ENCODE measurements at regions not wholly inside any gene's neighbourhood (a gene's known extent, or its start where the extent isn't known, plus 50 kb on each side); places are given as distances from the start of the nearest gene placed in this dataset.

- H4K20me1 ChIP-seq (ENCODE audit: insufficient read depth): no peaks in the 10 kb centered on the region
- TF ChIP-seq EZH2phosphoT487 (IDR thresholded peaks at IDR 0.05; ENCODE audit: borderline replicate concordance) (no peak), EGR1 (IDR thresholded peaks at IDR 0.05; ENCODE audit: low read depth) (no peak), EZH2 (IDR thresholded peaks at IDR 0.05) (no peak)
- TF ChIP-seq, protein P1, sequence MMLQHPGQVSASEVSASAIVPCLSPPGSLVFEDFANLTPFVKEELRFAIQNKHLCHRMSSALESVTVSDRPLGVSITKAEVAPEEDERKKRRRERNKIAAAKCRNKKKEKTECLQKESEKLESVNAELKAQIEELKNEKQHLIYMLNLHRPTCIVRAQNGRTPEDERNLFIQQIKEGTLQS (IDR thresholded peaks at IDR 0.05): no peak
- RAD21 ChIA-PET (ENCODE audit: low non-redundant PET in 1 of 2, low total read pairs in 2 of 2, uncharacterized antibody in 2 of 2, unreplicated experiment in 2 of 2): no interaction called here
- H3K27ac ChIP-seq (ENCODE audit: low read depth, low read length): no peak overlapping the region
- H2AFZ ChIP-seq (ENCODE audit: low read depth, low read length, poor library complexity, severe bottlenecking): no peak overlapping the region
- POLR2A ChIA-PET: no interaction called here
- H3K9me2 ChIP-seq (ENCODE audit: insufficient read depth): 0 out of 2 replicates have a peak, but pooled peaks cover 3% of the 10 kb centered on the region
- no peaks in the 10 kb centered on the region for H3K4me1 ChIP-seq (ENCODE audit: control insufficient read depth in 1 of 2, insufficient read depth in 2 of 2, low read length in 2 of 2)
- no peaks in the 10 kb centered on the region for H3K79me2 ChIP-seq (ENCODE audit: insufficient read depth, low read length)
- CTCF ChIA-PET: no interaction called here
- no peaks in the 10 kb centered on the region for H3K36me3 ChIP-seq (ENCODE audit: control insufficient read depth in 1 of 2, insufficient read depth in 2 of 2, low read length in 2 of 2)
- no TSS peak for BruUV-seq (replicated peaks)
- no peak overlapping the region for H3K4me2 ChIP-seq (ENCODE audit: low read length)
- no peak overlapping the region for H3K4me3 ChIP-seq (replicated peaks in 1 of 2; ENCODE audit: low read depth in 1 of 2, low read length in 2 of 2)
- no peak overlapping the region for H3K9ac ChIP-seq (ENCODE audit: low read length)
- no peak for DNase-seq (ENCODE audit: low read depth, low spot score)
- intact Hi-C loops (cut with micrococcal nuclease): no loop called here
- H3K27me3 ChIP-seq (ENCODE audit: insufficient read depth, low read length): no peaks in the 10 kb centered on the region
- H3K9me3 ChIP-seq (ENCODE audit: control insufficient read depth in 1 of 2, insufficient read depth in 1 of 2, low read depth in 1 of 2, low read length in 2 of 2): peaks cover 3 to 9% of the 10 kb centered on the region in 2 experiments; a peak in 2 of 4 replicates
- ATAC-seq: no peak
These were observed 855.9 kb upstream of the MANEA start for GRCh38 chr6:94721459-94721858.

DNA sequence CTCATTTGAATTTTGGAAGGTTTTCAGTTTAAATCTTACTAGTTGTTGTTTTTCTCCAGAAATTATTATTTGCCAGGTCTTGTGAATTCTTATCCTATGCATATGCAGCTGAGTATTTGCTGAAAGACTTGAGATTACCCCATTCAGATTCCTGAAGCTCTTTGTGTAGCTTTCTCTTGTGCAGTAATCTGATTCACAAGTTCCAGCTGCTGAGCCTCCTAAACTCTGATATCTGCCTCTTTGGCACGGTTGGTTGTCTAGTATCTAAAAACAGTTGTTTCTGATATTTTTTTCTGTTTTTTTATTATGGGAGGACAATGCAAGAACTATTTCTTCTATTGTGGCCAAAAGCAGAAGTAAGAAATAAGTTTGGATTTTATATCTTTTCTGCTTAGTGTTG lies 863.9 kb upstream of the MANEA start:
- Histone ChIP-seq H3K4me1 (ENCODE audit: control insufficient read depth in 1 of 2, insufficient read depth in 2 of 2, low read length in 2 of 2) (no peaks in the 10 kb centered on the region), H3K27ac (ENCODE audit: low read depth, low read length) (no peak overlapping the region), H3K79me2 (ENCODE audit: insufficient read depth, low read length) (no peaks in the 10 kb centered on the region), H3K36me3 (ENCODE audit: control insufficient read depth in 1 of 2, insufficient read depth in 2 of 2, low read length in 2 of 2) (no peaks in the 10 kb centered on the region), H3K9me3 (ENCODE audit: control insufficient read depth in 1 of 2, insufficient read depth in 1 of 2, low read depth in 1 of 2, low read length in 2 of 2) (peaks cover 5 to 8% of the 10 kb centered on the region in 2 experiments; a peak in 2 of 4 replicates), H3K4me2 (ENCODE audit: low read length) (no peak overlapping the region), H2AFZ (ENCODE audit: low read depth, low read length, poor library complexity, severe bottlenecking) (no peak overlapping the region), H3K4me3 (replicated peaks in 1 of 2; ENCODE audit: low read depth in 1 of 2, low read length in 2 of 2) (no peak overlapping the region), H3K9ac (ENCODE audit: low read length) (no peak overlapping the region), H3K9me2 (ENCODE audit: insufficient read depth) (0 out of 2 replicates have a peak, but pooled peaks cover 3% of the 10 kb centered on the region), H3K27me3 (ENCODE audit: insufficient read depth, low read length) (no peaks in the 10 kb centered on the region), H4K20me1 (ENCODE audit: insufficient read depth) (no peaks in the 10 kb centered on the region)
- TF ChIP-seq MAX (IDR thresholded peaks at IDR 0.05) (no peak), SP1 (IDR thresholded peaks at IDR 0.05; ENCODE audit: low read depth) (no peak), ZFX (IDR thresholded peaks at IDR 0.05) (no peak), SIN3A (IDR thresholded peaks at IDR 0.05; ENCODE audit: low read depth) (no peak), POLR2A (IDR thresholded peaks at IDR 0.05; ENCODE audit: borderline replicate concordance, extremely low read depth, insufficient read depth, insufficient read length) (no peak), EGR1 (IDR thresholded peaks at IDR 0.05; ENCODE audit: low read depth) (no peak), FOSL1 (IDR thresholded peaks at IDR 0.05; ENCODE audit: low read depth) (no peak), CTCF (IDR thresholded peaks at IDR 0.05 in 2 of 3, conservative IDR thresholded peaks at IDR 0.05 in 1 of 3; ENCODE audit: borderline replicate concordance in 1 of 3, insufficient read depth in 1 of 3, low read depth in 2 of 3, low read length in 2 of 3) (no peak)
- BruUV-seq (replicated peaks): no TSS peak
- CTCF ChIA-PET: no interaction called here
- POLR2A ChIA-PET: no interaction called here
- RAD21 ChIA-PET (ENCODE audit: low non-redundant PET in 1 of 2, low total read pairs in 2 of 2, uncharacterized antibody in 2 of 2, unreplicated experiment in 2 of 2): no interaction called here
- DNase-seq (ENCODE audit: low read depth, low spot score) (no peak), ATAC-seq (no peak)
- intact Hi-C loops (cut with micrococcal nuclease): no loop called here

Measured in HCT116 (cell line).